Progenitor cell of endocrine pancreas (in vitro differentiated cells): ENCODE measurements at regions not wholly inside any gene's neighbourhood (a gene's known extent, or its start where the extent isn't known, plus 50 kb on each side); places are given as distances from the start of the nearest gene placed in this dataset.

ENCODE experiments used
- DNase-seq: peaks from one replicate; pipeline ENCODE4 v3.0.0; 2021; ENCODE audit warnings: low spot score; ENCODE audit not compliant: unreplicated experiment
- H3K27ac Mint-ChIP-seq: 2 replicates; pipeline ENCODE4 v1.8.0; 2021; ENCODE audit warnings: mild to moderate bottlenecking, moderate library complexity, mixed read lengths
- H3K27me3 Mint-ChIP-seq: 2 replicates; pipeline ENCODE4 v1.8.0; 2021; ENCODE audit warnings: mixed read lengths
- H3K36me3 Mint-ChIP-seq: 2 replicates; pipeline ENCODE4 v1.8.0; 2022; ENCODE audit warnings: mixed read lengths; ENCODE audit not compliant: insufficient read depth
- H3K4me1 Mint-ChIP-seq: 2 replicates; pipeline ENCODE4 v1.8.0; 2021; ENCODE audit warnings: low read depth, mixed read lengths
- H3K4me3 Mint-ChIP-seq: 2 replicates; pipeline ENCODE4 v1.8.0; 2021; ENCODE audit warnings: low read depth, mild to moderate bottlenecking, moderate library complexity, mixed read lengths
- H3K9me3 Mint-ChIP-seq: 2 replicates; pipeline ENCODE4 v1.8.0; 2021; ENCODE audit warnings: low read depth, mixed read lengths
- TF ChIP-seq, protein P1 (sequence below): fragments of 200-600 bp; sonication (generic); IDR thresholded peaks from one replicate; pipeline ENCODE4 v1.5.0; 2021; ENCODE audit warnings: antibody characterized with exemption, mild to moderate bottlenecking; ENCODE audit not compliant: unreplicated experiment

DNA sequence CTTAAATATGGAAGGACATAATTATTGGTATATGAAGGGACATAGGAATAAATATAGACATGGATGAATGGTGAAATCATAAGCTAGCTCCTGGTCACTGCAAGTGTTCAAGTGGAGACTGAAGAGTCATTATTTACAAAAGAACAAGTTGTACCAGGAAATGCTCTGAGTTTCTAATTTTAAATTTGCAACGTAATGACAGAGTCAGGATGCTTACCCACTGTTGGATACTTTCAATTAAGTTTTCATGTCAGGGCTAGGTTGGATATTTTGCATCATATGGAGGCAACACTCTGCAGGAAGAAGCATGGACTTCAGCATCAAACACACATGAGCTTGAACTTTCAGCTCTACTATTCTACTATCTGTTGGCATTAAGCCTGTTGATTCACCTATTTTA, 499.6 kb upstream of the C1orf87 start:
- Mint-ChIP-seq H3K36me3 (no peaks in the 10 kb centered on the region), H3K27me3 (no peaks in the 10 kb centered on the region), H3K9me3 (no peaks in the 10 kb centered on the region), H3K27ac (no peak overlapping the region), H3K4me3 (no peak overlapping the region), H3K4me1 (peaks cover 9% of the 10 kb centered on the region)
- DNase-seq = no peak
- TF ChIP-seq, protein P1, sequence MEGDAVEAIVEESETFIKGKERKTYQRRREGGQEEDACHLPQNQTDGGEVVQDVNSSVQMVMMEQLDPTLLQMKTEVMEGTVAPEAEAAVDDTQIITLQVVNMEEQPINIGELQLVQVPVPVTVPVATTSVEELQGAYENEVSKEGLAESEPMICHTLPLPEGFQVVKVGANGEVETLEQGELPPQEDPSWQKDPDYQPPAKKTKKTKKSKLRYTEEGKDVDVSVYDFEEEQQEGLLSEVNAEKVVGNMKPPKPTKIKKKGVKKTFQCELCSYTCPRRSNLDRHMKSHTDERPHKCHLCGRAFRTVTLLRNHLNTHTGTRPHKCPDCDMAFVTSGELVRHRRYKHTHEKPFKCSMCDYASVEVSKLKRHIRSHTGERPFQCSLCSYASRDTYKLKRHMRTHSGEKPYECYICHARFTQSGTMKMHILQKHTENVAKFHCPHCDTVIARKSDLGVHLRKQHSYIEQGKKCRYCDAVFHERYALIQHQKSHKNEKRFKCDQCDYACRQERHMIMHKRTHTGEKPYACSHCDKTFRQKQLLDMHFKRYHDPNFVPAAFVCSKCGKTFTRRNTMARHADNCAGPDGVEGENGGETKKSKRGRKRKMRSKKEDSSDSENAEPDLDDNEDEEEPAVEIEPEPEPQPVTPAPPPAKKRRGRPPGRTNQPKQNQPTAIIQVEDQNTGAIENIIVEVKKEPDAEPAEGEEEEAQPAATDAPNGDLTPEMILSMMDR = no peak

DNA sequence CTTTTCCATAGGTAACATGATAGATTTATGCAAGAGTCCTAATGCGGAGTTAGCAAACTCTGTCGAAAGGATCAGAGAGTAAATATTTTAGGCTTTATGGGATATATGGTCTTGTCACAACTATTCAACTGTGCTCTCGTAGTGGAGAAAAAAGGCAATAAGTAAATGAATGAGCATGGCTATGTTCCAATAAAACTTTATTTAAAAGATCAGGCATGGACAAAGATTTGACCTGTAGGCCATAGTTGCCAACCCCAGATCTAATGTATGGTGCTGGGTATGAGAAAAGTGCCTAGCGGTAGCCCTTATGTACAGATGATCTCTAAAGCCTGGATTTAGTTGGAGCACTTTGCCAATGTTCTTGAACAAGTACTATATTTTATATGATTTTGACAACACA, 498.8 kb upstream of the C1orf87 start:
- Mint-ChIP-seq H3K36me3 (no peaks in the 10 kb centered on the region), H3K27me3 (no peaks in the 10 kb centered on the region), H3K9me3 (no peaks in the 10 kb centered on the region), H3K4me1 (peaks cover 9% of the 10 kb centered on the region), H3K4me3 (no peak overlapping the region), H3K27ac (no peak overlapping the region)
- no peak for DNase-seq
- TF ChIP-seq, protein P1 = no peak

DNA sequence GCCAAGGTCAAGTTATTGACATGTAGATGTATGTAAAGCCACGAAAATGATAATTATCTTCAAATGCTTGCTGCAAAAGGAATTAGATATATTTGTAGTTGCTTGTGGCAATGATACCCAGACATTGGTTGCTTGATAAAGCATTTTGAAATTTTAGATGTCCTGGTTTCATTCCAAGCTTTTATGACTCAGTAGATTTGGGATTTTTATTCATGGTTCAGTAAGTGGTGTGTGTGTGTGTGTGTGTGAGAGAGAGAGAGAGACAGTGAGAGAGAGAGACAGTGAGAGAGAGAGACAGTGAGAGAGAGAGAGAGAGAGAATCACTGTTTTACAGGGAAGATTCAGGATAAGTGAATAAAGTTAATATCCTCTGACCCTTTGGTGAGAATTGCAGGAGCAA, 498.2 kb upstream of the C1orf87 start:
- no peak overlapping the region for H3K27ac Mint-ChIP-seq
- H3K4me1 Mint-ChIP-seq = peaks cover 9% of the 10 kb centered on the region
- no peak for DNase-seq
- H3K27me3 Mint-ChIP-seq = no peaks in the 10 kb centered on the region
- TF ChIP-seq, protein P1 = no peak
- no peaks in the 10 kb centered on the region for H3K36me3 Mint-ChIP-seq
- no peak overlapping the region for H3K4me3 Mint-ChIP-seq
- H3K9me3 Mint-ChIP-seq = no peaks in the 10 kb centered on the region

DNA sequence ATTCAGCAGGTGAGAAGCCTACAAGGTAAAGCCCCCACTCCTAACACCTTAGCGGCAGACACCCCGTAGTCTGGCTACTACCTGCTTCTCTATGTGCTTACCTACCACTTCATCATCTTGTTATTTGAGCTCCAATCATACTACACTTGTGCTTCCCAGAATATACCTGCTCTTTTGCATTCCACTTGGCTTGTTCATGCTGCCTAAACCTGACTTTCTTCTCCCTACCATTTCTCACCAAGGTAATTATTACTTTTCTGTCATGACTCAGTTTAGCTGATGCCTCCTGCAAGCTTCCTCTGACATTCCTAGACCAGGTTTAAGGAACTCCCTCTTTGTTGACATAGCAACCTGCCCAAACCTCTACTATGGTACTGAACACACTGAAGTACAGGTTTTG, 495.6 kb upstream of the C1orf87 start:
- TF ChIP-seq, protein P1 = no peak
- H3K4me1 Mint-ChIP-seq = peaks cover 7% of the 10 kb centered on the region
- no peaks in the 10 kb centered on the region for H3K27me3 Mint-ChIP-seq
- DNase-seq = no peak
- H3K27ac Mint-ChIP-seq = no peak overlapping the region
- no peaks in the 10 kb centered on the region for H3K9me3 Mint-ChIP-seq
- H3K4me3 Mint-ChIP-seq = no peak overlapping the region
- H3K36me3 Mint-ChIP-seq = no peaks in the 10 kb centered on the region

DNA sequence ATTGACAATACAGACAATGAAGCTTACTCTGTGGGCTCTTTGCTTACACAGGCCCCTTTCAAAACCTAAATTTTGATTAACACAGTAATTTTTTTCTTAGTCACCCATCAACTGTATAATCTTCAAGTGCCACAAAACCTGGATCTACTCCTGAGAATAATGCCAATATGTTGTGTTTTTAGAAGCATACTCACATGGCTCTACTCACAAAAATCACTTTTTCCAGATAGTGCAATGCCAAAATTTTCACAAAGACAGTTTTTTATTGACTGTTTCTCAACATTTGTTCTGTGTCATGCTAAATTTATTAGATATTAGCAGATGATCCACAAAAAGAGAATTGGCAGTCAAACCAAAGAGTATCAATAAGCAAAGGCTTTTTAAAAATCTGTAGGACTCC, 493.7 kb upstream of the C1orf87 start:
- no peak overlapping the region for H3K4me3 Mint-ChIP-seq
- no peak overlapping the region for H3K27ac Mint-ChIP-seq
- no peaks in the 10 kb centered on the region for H3K9me3 Mint-ChIP-seq
- H3K27me3 Mint-ChIP-seq = no peaks in the 10 kb centered on the region
- DNase-seq = no peak
- no peaks in the 10 kb centered on the region for H3K36me3 Mint-ChIP-seq
- TF ChIP-seq, protein P1 = no peak
- no peaks in the 10 kb centered on the region for H3K4me1 Mint-ChIP-seq
